ENCODE measurements at regions not wholly inside any gene's neighbourhood (a gene's known extent, or its start where the extent isn't known, plus 50 kb on each side); places are given as distances from the start of the nearest gene placed in this dataset.

DNA sequence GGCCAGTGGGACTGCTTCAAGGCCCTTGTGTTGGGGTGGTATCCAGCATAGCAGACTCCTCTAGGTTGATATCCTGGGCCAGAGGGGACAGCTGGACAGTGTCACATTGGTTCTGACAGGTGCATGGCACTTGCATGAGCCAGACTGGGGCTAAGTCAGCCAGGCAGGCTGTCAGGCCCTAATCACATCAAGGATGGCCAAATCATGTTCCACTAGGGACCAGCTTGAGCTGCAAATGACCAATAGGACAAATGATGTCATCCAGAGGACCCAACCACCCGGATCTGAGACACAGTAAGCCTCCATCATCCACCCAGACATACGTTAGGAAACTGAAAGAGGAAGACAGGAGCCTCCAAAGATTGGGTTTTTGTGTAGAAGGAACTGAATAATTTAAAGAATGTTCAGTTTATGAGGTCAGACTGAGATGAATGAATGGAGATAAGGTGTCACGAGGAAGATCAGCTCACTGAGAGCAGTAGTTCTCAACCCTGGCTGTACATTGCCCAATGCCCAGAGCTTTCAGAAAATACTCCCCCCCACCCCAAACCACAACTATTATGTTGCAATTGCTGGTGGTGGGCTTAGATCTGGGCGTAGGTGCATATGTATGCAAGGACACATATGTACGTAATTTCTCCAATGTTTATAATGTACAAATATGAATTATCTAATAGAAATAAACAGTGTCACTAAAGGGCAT, 75.2 kb upstream of the INHBA start:
- no peak overlapping the region for H3K27ac ChIP-seq
- ChIA-PET CTCF (no interaction called here), POLR2A (ENCODE audit: low non-redundant PET) (no interaction called here)
- TF ChIP-seq, protein P1, sequence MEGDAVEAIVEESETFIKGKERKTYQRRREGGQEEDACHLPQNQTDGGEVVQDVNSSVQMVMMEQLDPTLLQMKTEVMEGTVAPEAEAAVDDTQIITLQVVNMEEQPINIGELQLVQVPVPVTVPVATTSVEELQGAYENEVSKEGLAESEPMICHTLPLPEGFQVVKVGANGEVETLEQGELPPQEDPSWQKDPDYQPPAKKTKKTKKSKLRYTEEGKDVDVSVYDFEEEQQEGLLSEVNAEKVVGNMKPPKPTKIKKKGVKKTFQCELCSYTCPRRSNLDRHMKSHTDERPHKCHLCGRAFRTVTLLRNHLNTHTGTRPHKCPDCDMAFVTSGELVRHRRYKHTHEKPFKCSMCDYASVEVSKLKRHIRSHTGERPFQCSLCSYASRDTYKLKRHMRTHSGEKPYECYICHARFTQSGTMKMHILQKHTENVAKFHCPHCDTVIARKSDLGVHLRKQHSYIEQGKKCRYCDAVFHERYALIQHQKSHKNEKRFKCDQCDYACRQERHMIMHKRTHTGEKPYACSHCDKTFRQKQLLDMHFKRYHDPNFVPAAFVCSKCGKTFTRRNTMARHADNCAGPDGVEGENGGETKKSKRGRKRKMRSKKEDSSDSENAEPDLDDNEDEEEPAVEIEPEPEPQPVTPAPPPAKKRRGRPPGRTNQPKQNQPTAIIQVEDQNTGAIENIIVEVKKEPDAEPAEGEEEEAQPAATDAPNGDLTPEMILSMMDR (conservative IDR thresholded peaks at IDR 0.05; ENCODE audit: low read depth), result no peak
- no peak for DNase-seq (ENCODE audit: low spot score)

DNA sequence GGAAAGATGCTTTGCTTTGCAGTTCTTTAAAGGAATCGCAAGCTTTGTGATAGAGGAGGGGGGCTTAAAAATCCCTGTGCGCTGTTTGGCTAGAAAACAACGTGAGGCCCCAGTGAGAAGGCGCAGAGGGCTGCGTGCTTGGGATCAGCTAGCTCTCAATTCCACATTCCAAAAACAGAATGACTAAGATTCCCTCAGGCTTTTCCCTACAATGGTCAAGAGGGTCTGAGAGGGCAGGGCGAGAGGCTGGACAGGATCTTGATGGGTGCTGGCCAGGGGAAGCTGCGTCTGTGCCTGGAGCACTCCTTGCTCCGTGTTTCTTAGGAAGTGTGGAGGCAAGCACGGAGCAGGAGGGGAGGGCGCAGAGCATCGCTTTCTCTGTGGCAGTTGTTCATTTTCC, 72.1 kb upstream of the INHBA start:
- CTCF ChIA-PET, result no interaction called here
- no peak for DNase-seq (ENCODE audit: low spot score)
- TF ChIP-seq, protein P1 (conservative IDR thresholded peaks at IDR 0.05; ENCODE audit: low read depth), result no peak
- H3K27ac ChIP-seq, result no peak overlapping the region
- POLR2A ChIA-PET (ENCODE audit: low non-redundant PET), result no interaction called here

DNA sequence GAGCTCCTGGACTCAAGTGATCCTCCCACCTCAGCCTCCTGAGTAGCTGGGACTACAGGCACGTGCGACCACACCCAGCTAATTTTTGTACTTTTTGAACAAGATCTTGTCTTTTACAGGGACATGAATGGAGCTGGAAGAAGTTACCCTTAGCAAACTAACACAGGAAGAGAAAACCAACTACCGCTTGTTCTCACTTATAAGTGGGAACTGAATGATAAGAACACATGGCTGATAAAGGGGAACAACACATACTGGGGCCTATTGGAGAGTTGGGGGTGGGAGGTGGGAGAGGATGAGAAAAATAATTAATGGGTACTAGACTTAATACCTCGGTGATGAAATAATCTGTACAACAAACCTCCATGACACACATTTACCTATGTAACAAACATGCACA, 70.9 kb upstream of the INHBA start:
- no peak overlapping the region for H3K27ac ChIP-seq
- CTCF ChIA-PET, result no interaction called here
- POLR2A ChIA-PET (ENCODE audit: low non-redundant PET), result no interaction called here
- no peak for DNase-seq (ENCODE audit: low spot score)
- TF ChIP-seq, protein P1 (conservative IDR thresholded peaks at IDR 0.05; ENCODE audit: low read depth), result no peak

DNA sequence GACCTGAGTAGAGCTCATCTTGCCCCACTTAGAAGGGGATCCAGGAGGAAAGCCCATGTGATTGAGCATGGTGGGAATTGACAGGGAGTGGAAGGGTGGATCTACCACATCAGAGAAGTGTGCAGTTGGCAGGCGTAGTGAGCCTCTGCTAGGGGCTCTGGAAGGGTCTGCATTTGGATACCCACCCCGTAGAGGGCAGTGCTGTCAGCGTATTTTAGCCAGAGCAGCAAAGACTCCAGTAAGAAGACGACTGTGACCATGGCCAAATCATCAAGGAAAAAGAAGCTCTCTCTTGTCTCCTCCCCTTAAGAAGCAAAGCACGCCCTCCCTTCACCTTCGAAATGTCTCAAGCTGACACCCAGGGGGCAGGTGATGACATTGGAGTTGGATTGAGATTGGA, 68.8 kb upstream of the INHBA start:
- POLR2A ChIA-PET (ENCODE audit: low non-redundant PET), result no interaction called here
- CTCF ChIA-PET, result interaction anchor here (0.5 to 0.6 kb wide), 2 partner anchors 28 to 34 kb away, joined by 3 to 4 read pairs; no protein-coding TSS in a partner anchor
- TF ChIP-seq, protein P1 (conservative IDR thresholded peaks at IDR 0.05; ENCODE audit: low read depth), result no peak
- no peak for DNase-seq (ENCODE audit: low spot score)
- no peak overlapping the region for H3K27ac ChIP-seq

DNA sequence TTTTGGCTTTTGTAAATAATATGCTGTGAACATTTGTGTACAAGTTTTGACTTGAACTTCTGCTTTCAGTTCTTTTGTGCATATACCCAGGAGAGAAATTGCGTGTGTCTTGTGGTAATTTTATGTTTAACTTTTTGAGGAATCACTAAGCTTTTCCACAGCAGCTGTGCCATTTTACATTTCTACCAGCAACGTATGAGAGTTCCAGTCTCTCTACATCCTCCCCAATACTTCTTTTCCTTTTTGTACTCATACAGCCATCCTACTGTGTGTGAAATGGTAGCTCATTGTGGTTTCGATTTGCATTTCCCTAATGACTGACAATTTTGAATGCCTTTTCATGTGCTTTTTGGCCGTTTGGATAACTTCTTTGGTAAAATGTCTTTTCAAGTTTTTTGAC, 66.3 kb upstream of the INHBA start:
- ChIA-PET POLR2A (ENCODE audit: low non-redundant PET) (no interaction called here), CTCF (no interaction called here)

DNA sequence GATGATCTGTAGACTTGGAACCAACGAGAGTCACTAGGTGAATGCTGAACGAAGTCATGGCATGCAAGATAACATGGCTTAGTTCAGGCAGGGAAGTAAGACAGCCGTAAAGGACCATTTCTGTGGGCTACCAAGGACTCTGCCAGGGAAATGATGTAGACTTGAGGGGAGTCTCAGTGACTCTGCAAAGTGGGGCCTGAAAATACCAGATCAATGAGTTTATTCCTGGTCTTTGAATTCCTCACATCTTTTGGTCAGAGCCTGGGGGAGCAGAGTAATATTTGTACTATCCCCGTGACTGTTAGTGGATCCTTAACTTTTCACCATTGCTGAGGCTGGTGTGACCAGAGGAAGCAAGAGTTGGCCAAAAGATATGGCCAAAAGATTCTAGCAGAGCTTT, 60.7 kb upstream of the INHBA start:
- CTCF ChIA-PET, result no interaction called here
- no peak for DNase-seq (ENCODE audit: low spot score)
- POLR2A ChIA-PET (ENCODE audit: low non-redundant PET), result no interaction called here
- TF ChIP-seq, protein P1 (conservative IDR thresholded peaks at IDR 0.05; ENCODE audit: low read depth), result no peak
- H3K27ac ChIP-seq, result no peak overlapping the region

More for the DNA sequence above, 66.3 kb upstream of the INHBA start:
- H3K27ac ChIP-seq, result no peak overlapping the region
- DNase-seq (ENCODE audit: low spot score), result no peak
- TF ChIP-seq, protein P1 (conservative IDR thresholded peaks at IDR 0.05; ENCODE audit: low read depth), result no peak
